ENCODE measurements at regions not wholly inside any gene's neighbourhood (a gene's known extent, or its start where the extent isn't known, plus 50 kb on each side); places are given as distances from the start of the nearest gene placed in this dataset.

GRCh38 chr13:58087566-58087965, 456.0 kb downstream of the PCDH17 start:
- H3K9me3 ChIP-seq (ENCODE audit: control insufficient read depth, insufficient read depth, low read depth, low read length): no peaks in the 10 kb centered on the region
- no peak for TF ChIP-seq ZNF341 (tag by site-specific recombination; IDR thresholded peaks at IDR 0.05; ENCODE audit: low read depth)
- no peak for TF ChIP-seq ZNF350 (tag by site-specific recombination; IDR thresholded peaks at IDR 0.05)
- no peak for TF ChIP-seq FEZF1 (tag by site-specific recombination; IDR thresholded peaks at IDR 0.05)
- no peak for TF ChIP-seq SETDB1 (IDR thresholded peaks at IDR 0.05; ENCODE audit: insufficient read length, low read length)
- TF ChIP-seq ZNF362 (tag by site-specific recombination; IDR thresholded peaks at IDR 0.05): no peak
- no peak for TF ChIP-seq OVOL3 (tag by site-specific recombination; IDR thresholded peaks at IDR 0.05)
- TF ChIP-seq KLF1 (tag by site-specific recombination; IDR thresholded peaks at IDR 0.05): no peak
- no peak for TF ChIP-seq ZNF701 (tag by site-specific recombination; IDR thresholded peaks at IDR 0.05)

GRCh38 chr13:58093394-58093793, 461.9 kb downstream of the PCDH17 start:
- CTCF ChIA-PET: no interaction called here
- Histone ChIP-seq H3K4me1 (ENCODE audit: control insufficient read depth, insufficient read depth, low read length) (no peaks in the 10 kb centered on the region), H3K9me3 (ENCODE audit: control insufficient read depth, insufficient read depth, low read depth, low read length) (no peaks in the 10 kb centered on the region), H3K27ac (ENCODE audit: extremely low read depth, low read depth, low read length) (no peak overlapping the region), H3K4me3 (ENCODE audit: low read depth, low read length) (no peak overlapping the region), H3K36me3 (ENCODE audit: control insufficient read depth in 2 of 2, insufficient read depth in 1 of 2, low read length in 2 of 2) (no peaks in the 10 kb centered on the region)
- TF ChIP-seq ZNF157 (tag by site-specific recombination; IDR thresholded peaks at IDR 0.05) (no peak), ZNF266 (tag by site-specific recombination; IDR thresholded peaks at IDR 0.05; ENCODE audit: low read depth) (no peak), OSR2 (tag by site-specific recombination; IDR thresholded peaks at IDR 0.05) (no peak), PRDM2 (tag by site-specific recombination; IDR thresholded peaks at IDR 0.05; ENCODE audit: borderline replicate concordance) (no peak), KLF7 (tag by site-specific recombination; IDR thresholded peaks at IDR 0.05; ENCODE audit: borderline replicate concordance) (no peak)
- POLR2A ChIA-PET: no interaction called here

More at GRCh38 chr13:58087566-58087965, 456.0 kb downstream of the PCDH17 start:
- no peaks in the 10 kb centered on the region for H3K36me3 ChIP-seq (ENCODE audit: control insufficient read depth in 2 of 2, insufficient read depth in 1 of 2, low read length in 2 of 2)
- ChIA-PET POLR2A (no interaction called here), CTCF (no interaction called here)
- H3K4me1 ChIP-seq (ENCODE audit: control insufficient read depth, insufficient read depth, low read length): no peaks in the 10 kb centered on the region
- H3K4me3 ChIP-seq (ENCODE audit: low read depth, low read length): no peak overlapping the region
- no peak overlapping the region for H3K27ac ChIP-seq (ENCODE audit: extremely low read depth, low read depth, low read length)

- H3K9me3 ChIP-seq (ENCODE audit: control insufficient read depth, insufficient read depth, low read depth, low read length): no peaks in the 10 kb centered on the region
- CTCF ChIA-PET: no interaction called here
- no peak for TF ChIP-seq TSHZ1 (tag by site-specific recombination; IDR thresholded peaks at IDR 0.05; ENCODE audit: borderline replicate concordance)
- TF ChIP-seq ZFP69B (tag by site-specific recombination; IDR thresholded peaks at IDR 0.05): no peak
- no peak for TF ChIP-seq ZBTB48 (tag by site-specific recombination; IDR thresholded peaks at IDR 0.05)
- TF ChIP-seq MEIS1 (CRISPR knock-in tag; IDR thresholded peaks at IDR 0.05; ENCODE audit: borderline replicate concordance): no peak
- TF ChIP-seq ZNF114 (tag by site-specific recombination; IDR thresholded peaks at IDR 0.05): no peak
- POLR2A ChIA-PET: no interaction called here
- H3K4me3 ChIP-seq (ENCODE audit: low read depth, low read length): no peak overlapping the region
- no peaks in the 10 kb centered on the region for H3K4me1 ChIP-seq (ENCODE audit: control insufficient read depth, insufficient read depth, low read length)
- no peak overlapping the region for H3K27ac ChIP-seq (ENCODE audit: extremely low read depth, low read depth, low read length)
- no peaks in the 10 kb centered on the region for H3K36me3 ChIP-seq (ENCODE audit: control insufficient read depth in 2 of 2, insufficient read depth in 1 of 2, low read length in 2 of 2)
These were observed 466.3 kb downstream of the PCDH17 start for GRCh38 chr13:58097831-58098230.

Measured in HEK293 (cell line).